ENCODE measurements at regions not wholly inside any gene's neighbourhood (a gene's known extent, or its start where the extent isn't known, plus 50 kb on each side); places are given as distances from the start of the nearest gene placed in this dataset.

- Histone ChIP-seq H3K27me3 (no peaks in the 10 kb centered on the region), H3K36me3 (no peaks in the 10 kb centered on the region), H2AFZ (replicated peaks) (no peak overlapping the region), H3K4me3 (no peak overlapping the region), H3K9ac (no peak overlapping the region), H3K4me1 (peaks cover 12% of the 10 kb centered on the region), H3F3A (ENCODE audit: low read depth) (no peaks in the 10 kb centered on the region), H3K27ac (no peak overlapping the region), H3K9me3 (ENCODE audit: low read depth) (no peaks in the 10 kb centered on the region), H3K4me2 (no peak overlapping the region), H3K79me2 (ENCODE audit: low read depth) (no peaks in the 10 kb centered on the region), H4K20me1 (ENCODE audit: low read depth) (no peaks in the 10 kb centered on the region)
- no peak for DNase-seq (ENCODE audit: low spot score)
- peaks cover 2% of the 10 kb centered on the region for H3K36me3 Mint-ChIP-seq
- no peak overlapping the region for H3K4me3 Mint-ChIP-seq
- no peak overlapping the region for H3K27ac Mint-ChIP-seq
- H3K9me3 Mint-ChIP-seq = peaks cover 13% of the 10 kb centered on the region
- TF ChIP-seq EZH2phosphoT487 (IDR thresholded peaks at IDR 0.05) (no peak), EZH2 (IDR thresholded peaks at IDR 0.05) (no peak), CTCF (IDR thresholded peaks at IDR 0.05) (no peak)
- peaks cover 21% of the 10 kb centered on the region for H3K4me1 Mint-ChIP-seq
- no peaks in the 10 kb centered on the region for H3K27me3 Mint-ChIP-seq (ENCODE audit: insufficient read depth, low read depth)
Measured at GRCh38 chr1:101365186-101365585, 128.4 kb downstream of the S1PR1 start.

GRCh38 chr1:101365878-101366277, 129.1 kb downstream of the S1PR1 start:
- no peaks in the 10 kb centered on the region for H4K20me1 ChIP-seq (ENCODE audit: low read depth)
- Mint-ChIP-seq H3K4me3 (no peak overlapping the region), H3K9me3 (peaks cover 11% of the 10 kb centered on the region), H3K4me1 (peaks cover 21% of the 10 kb centered on the region), H3K36me3 (peaks cover 2% of the 10 kb centered on the region), H3K27me3 (ENCODE audit: insufficient read depth, low read depth) (no peaks in the 10 kb centered on the region), H3K27ac (no peak overlapping the region)
- no peak for DNase-seq (ENCODE audit: low spot score)
- no peak overlapping the region for H3K27ac ChIP-seq
- H3K4me1 ChIP-seq = peaks cover 12% of the 10 kb centered on the region
- TF ChIP-seq EZH2phosphoT487 (IDR thresholded peaks at IDR 0.05) (no peak), EZH2 (IDR thresholded peaks at IDR 0.05) (no peak), CTCF (IDR thresholded peaks at IDR 0.05) (no peak)
- H3K4me2 ChIP-seq = no peak overlapping the region
- H3K9me3 ChIP-seq (ENCODE audit: low read depth) = no peaks in the 10 kb centered on the region
- H3K4me3 ChIP-seq = no peak overlapping the region
- no peak overlapping the region for H3K9ac ChIP-seq
- H3K79me2 ChIP-seq (ENCODE audit: low read depth) = no peaks in the 10 kb centered on the region
- H2AFZ ChIP-seq (replicated peaks) = no peak overlapping the region
- no peaks in the 10 kb centered on the region for H3K36me3 ChIP-seq
- no peaks in the 10 kb centered on the region for H3K27me3 ChIP-seq
- no peaks in the 10 kb centered on the region for H3F3A ChIP-seq (ENCODE audit: low read depth)

- peaks cover 2% of the 10 kb centered on the region for H3K36me3 Mint-ChIP-seq
- peaks cover 21% of the 10 kb centered on the region for H3K4me1 Mint-ChIP-seq
- DNase-seq (ENCODE audit: low spot score) = no peak
- Histone ChIP-seq H4K20me1 (ENCODE audit: low read depth) (no peaks in the 10 kb centered on the region), H3K36me3 (no peaks in the 10 kb centered on the region), H3K4me3 (no peak overlapping the region), H3K9ac (no peak overlapping the region), H3K27ac (no peak overlapping the region), H3K9me3 (ENCODE audit: low read depth) (no peaks in the 10 kb centered on the region), H3K4me2 (no peak overlapping the region), H3K27me3 (no peaks in the 10 kb centered on the region), H3F3A (ENCODE audit: low read depth) (no peaks in the 10 kb centered on the region), H3K4me1 (peaks cover 12% of the 10 kb centered on the region), H2AFZ (replicated peaks) (no peak overlapping the region), H3K79me2 (ENCODE audit: low read depth) (no peaks in the 10 kb centered on the region)
- no peak for TF ChIP-seq EZH2 (IDR thresholded peaks at IDR 0.05)
- no peak for TF ChIP-seq CTCF (IDR thresholded peaks at IDR 0.05)
- no peak for TF ChIP-seq EZH2phosphoT487 (IDR thresholded peaks at IDR 0.05)
- H3K27me3 Mint-ChIP-seq (ENCODE audit: insufficient read depth, low read depth) = no peaks in the 10 kb centered on the region
- no peak overlapping the region for H3K4me3 Mint-ChIP-seq
- no peak overlapping the region for H3K27ac Mint-ChIP-seq
- H3K9me3 Mint-ChIP-seq = peaks cover 5% of the 10 kb centered on the region
Measured at GRCh38 chr1:101366513-101367215, 129.8 kb downstream of the S1PR1 start.

Measured in neural progenitor cell (in vitro differentiated cells).